GM18868 (cell line): ENCODE measurements at regions not wholly inside any gene's neighbourhood (a gene's known extent, or its start where the extent isn't known, plus 50 kb on each side); places are given as distances from the start of the nearest gene placed in this dataset.

Experiments used
- ATAC-seq: cut with Tn5 transposase; IDR thresholded peaks from one replicate; pipeline ENCODE4 v1.9.1; 2021; ENCODE audit warnings: mild to moderate bottlenecking, moderate library complexity; ENCODE audit not compliant: unreplicated experiment

DNA sequence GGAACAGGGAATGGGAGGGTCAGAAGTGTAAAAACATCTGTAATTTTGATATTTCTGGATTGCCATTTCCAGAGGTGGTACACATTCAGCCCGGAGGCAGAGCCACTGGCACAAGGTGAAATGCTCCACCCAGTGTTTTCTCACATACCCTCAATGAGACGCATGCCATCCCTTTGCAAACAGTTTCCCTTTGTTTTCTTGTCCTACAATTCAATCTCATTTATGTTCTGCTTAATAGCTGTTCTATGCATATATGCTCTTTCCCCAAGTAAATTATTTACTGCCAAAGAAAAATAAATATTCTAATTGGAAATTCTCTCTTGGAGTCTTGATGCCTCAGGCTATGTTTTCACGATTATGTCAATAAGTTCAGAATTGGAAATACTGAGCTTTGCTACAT is 369.7 kb upstream of the AKR1E2 start:
- ATAC-seq = no peak

DNA sequence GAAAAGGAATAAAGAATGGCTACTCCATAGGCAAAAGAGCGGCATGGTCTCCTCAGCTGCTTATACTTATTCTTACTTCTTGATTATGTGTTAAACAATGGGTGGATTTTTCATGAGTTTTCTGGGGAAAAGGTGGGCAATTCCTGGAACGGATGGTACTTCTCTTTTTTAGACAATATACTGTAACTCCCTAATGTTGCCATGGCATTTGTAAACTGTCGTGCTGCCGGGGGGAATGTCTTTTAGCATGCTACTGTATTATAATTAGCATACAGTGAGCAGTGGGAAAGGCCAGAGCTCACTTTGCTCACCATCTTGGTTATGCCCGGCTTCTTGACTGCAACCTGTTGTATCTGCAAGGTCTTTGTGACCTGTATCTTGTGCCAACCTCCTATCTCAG is 372.1 kb upstream of the AKR1E2 start:
- no peak for ATAC-seq

- ATAC-seq = no peak
Observed at GRCh38 chr10:4453276-4453675, 372.7 kb upstream of the AKR1E2 start.

- no peak for ATAC-seq
Observed at GRCh38 chr10:4450981-4451908, 374.8 kb upstream of the AKR1E2 start.

- no peak for ATAC-seq
Observed at GRCh38 chr10:4450169-4450568, 375.8 kb upstream of the AKR1E2 start.

- no peak for ATAC-seq
Observed at GRCh38 chr10:4448030-4448429, 378.0 kb upstream of the AKR1E2 start.

GRCh38 chr10:4443419-4443818 is 382.6 kb upstream of the AKR1E2 start:
- no peak for ATAC-seq

DNA sequence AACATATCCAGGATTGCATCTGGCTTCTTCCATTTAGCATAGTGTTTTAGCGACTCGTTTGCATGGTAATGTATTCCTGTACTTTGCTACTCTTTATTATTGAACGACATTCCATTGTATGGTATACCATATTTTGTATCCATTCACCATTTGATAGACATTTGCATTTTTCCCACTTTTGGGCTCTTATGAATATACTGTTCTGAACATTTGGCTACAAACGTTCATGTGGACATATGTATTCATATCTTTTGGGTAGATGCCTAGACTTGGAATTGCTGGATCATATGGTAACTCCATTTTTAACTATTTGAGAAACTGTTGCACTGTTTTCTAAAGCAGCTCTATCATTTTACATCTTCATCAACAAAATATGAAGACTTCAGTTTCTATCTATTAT is 383.7 kb upstream of the AKR1E2 start:
- ATAC-seq = no peak

- ATAC-seq = no peak
Observed at GRCh38 chr10:4440260-4440659, 385.7 kb upstream of the AKR1E2 start.

- ATAC-seq = no peak
Observed at GRCh38 chr10:4437791-4438190, 388.2 kb upstream of the AKR1E2 start.

DNA sequence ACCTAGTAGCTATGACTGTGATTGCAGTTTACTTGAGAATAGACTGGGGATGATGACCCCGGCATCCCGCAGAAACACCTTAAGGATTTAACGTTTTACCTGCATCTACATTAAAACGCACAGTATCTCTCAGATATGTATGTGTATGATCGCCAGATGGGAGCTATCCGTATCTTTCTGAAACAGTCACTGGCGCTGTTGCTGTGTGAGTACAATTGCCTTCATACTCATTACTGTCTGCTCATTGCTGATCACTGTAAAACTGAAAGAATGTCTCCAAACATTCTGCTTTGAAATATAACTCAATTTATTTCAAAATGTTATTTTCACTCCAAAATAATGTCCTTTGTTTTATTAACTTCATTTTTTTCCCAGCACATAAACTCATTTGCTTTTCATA is 388.9 kb upstream of the AKR1E2 start:
- no peak for ATAC-seq

DNA sequence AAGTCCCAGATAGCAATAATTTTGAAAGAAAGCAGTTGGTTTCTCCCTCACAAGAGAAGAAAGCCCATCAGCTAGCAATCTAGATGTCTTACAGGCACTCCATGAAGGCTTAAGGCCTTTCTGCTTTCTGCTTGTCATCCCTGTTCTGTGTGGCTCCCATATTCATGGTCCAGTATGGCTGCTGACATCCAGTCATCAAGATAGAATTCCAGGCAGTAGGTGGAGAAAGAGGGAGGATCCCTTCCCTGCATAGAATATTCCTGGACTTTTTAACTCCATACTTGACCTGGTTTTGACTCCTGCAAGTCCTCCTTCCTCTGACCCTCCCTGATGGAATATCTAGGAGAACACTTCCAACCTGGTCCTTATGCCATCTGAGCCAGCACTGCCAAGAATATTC is 389.9 kb upstream of the AKR1E2 start:
- no peak for ATAC-seq

- ATAC-seq = no peak
Observed at GRCh38 chr10:4434516-4435071, 391.4 kb upstream of the AKR1E2 start.

DNA sequence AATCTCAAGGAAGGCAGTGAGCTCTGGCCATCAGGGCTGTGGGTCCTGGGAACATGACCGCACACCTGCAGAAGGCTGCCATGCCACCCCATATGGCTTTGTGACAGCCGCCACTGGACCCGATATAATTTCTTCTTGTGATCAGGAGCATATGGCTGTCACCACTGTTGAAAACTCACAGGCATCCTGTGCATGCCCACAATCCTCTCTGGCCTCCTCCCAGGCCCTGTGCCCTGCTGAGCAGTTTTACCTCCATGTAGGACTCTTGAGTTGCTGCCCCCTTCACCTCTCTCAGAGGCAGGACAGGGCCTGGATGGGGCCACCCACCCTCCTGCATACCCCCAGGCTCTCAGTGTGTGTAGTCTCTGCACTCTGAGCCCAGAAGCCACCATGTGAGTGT is 391.9 kb upstream of the AKR1E2 start:
- ATAC-seq = no peak

DNA sequence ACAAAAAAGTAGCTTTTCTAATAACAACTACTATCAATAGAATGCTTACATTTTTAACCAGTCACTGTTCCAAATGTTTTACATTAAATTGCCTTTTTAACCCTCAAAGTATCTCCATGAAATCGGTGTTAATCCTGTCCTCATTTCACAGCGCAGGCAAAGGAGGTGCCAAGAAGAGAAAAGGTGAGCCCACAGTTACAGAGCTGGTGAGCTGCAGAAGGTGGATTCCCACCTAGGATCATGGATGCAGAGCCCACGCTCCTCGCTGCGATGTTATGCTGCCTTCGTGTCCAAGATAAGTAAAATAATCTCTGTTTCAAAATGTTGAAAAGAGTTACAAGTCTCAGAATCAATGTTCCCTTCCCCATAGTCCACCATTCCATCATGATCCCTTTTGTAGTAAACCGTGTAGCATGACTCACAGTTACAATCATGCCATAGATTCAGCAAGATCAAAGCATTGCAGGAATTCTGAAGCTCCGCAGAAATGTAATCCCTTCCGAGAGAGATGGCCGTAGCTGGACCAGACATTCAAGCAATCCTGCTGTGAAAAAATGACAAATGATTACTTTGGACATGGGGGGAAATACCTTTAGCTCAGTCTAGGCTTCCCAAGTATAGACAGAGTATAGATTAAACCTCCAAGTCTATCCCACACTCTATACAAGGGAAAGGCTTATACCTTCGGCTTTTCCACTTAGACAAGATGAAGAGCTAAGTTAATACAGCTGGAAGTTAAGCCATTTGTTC is 394.7 kb upstream of the AKR1E2 start:
- no peak for ATAC-seq

DNA sequence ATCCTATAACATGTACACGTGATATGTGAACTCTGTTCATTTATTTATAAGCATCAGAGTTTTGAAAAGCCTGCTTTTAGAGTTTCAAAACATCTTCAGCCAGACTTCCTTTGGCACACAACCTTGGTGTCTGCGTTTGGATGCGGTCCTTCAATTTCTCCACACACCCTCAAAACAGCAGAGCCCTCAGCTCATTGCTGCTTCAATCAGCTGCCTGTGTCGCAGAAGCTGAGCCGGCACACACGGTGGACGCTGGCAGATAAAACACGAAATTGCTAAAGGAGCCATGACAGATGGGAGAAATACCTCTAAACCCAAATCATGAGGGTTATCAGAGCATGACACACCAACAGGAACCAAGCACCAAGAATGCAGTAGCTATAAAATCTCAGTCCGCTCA is 396.4 kb upstream of the AKR1E2 start:
- no peak for ATAC-seq

DNA sequence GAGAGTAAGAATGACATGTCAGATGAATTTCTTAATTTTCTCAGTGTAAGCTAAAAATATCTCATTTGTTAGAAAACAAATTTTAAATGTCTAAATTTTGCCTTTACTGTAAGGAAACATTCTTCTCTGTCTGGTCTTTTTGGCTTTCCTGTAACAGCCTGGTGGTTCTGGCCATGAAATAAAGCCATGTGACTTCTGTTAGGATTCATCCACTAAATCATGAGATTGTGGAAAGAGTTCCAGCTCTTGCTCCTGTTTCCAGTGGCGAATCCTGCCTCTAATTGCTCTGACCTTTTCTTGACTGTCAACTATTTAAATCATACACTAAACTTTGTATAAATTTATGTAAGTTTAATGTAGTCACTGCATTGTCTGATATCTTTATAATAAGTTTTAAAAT is 398.5 kb upstream of the AKR1E2 start:
- ATAC-seq = no peak

GRCh38 chr10:4426866-4427265 is 399.1 kb upstream of the AKR1E2 start:
- ATAC-seq = no peak

- ATAC-seq = no peak
Observed at GRCh38 chr10:4409319-4409718, 416.7 kb upstream of the AKR1E2 start.

GRCh38 chr10:4407783-4408182 is 418.2 kb upstream of the AKR1E2 start:
- ATAC-seq = no peak

DNA sequence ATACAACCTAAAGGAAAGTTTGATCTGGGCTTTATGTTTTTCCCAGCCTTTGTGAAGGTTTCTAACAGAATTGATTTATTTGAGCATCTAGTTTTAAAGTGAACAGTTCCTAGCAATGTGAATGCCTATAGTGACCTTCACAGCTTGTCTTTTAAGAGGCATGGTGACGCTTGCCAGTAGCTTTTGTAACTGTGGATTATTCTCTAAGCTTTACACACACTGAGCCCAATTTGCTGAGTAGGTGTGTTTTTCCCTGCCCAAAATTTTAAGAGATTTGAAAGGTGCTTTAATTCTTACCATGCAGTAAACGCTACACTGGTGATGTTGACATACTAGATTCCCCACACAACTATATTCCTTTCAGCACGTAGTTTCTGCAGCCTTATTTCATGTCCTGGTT is 420.2 kb upstream of the AKR1E2 start:
- no peak for ATAC-seq
